Gastroesophageal sphincter (tissue), 4 donors: ENCODE measurements at regions not wholly inside any gene's neighbourhood (a gene's known extent, or its start where the extent isn't known, plus 50 kb on each side); places are given as distances from the start of the nearest gene placed in this dataset.
"Not testable (repeated sequence)": the region's sequence is repeated elsewhere in the genome, so short reads cannot be mapped to it uniquely, and the experiment has no call there.

Experiments used
- ATAC-seq: fragments of 150-250 bp; one replicate; pipeline ENCODE4 v1.9.1; 2016; ENCODE audit warnings: mild to moderate bottlenecking, moderate library complexity
- H3K27ac ChIP-seq, 4 donors: fragments of 200-600 bp; sonication (generic) in 3 of 4; 1 replicate in 3 of 4; 2 replicates in 1 of 4; pipeline ENCODE4 v1.5.1; 2016 to 2019
- H3K27me3 ChIP-seq: fragments of 200-600 bp; sonication (generic); one replicate; pipeline ENCODE4 v1.5.1; 2019
- H3K36me3 ChIP-seq, 2 donors: fragments of 200-600 bp; sonication (generic); one replicate each; pipeline ENCODE4 v1.5.1; 2019; ENCODE audit warnings: control low read depth in 1 of 2
- H3K4me1 ChIP-seq, 3 donors: fragments of 200-600 bp; sonication (generic); 1 replicate in 2 of 3; 2 replicates in 1 of 3; pipeline ENCODE4 v1.5.1; 2016 to 2019; ENCODE audit warnings: control low read depth in 2 of 3
- H3K4me3 ChIP-seq, 2 donors: fragments of 200-600 bp; sonication (generic); one replicate each; pipeline ENCODE4 v1.5.1; 2019; ENCODE audit warnings: mild to moderate bottlenecking in 1 of 2, moderate library complexity in 1 of 2
- H3K9me3 ChIP-seq, 3 donors: fragments of 200-600 bp; sonication (generic); one replicate each; pipeline ENCODE4 v1.5.1; 2017 to 2019; ENCODE audit warnings: control low read depth in 2 of 3
- CTCF ChIP-seq, 4 experiments: fragments of 200-600 bp in 2 of 4; fragments of 450-650 bp in 2 of 4; sonication (generic) in 1 of 4; IDR thresholded peaks; one replicate each; pipeline ENCODE4 v1.5.1; 2017 to 2019; ENCODE audit warnings: antibody characterized with exemption in 4 of 4, mild to moderate bottlenecking in 2 of 4, moderate library complexity in 2 of 4
- EP300 ChIP-seq: sonication (generic); formaldehyde crosslinking; IDR thresholded peaks from one replicate; pipeline ENCODE4 v1.6.1; 2017; ENCODE audit warnings: antibody characterized with exemption, mild to moderate bottlenecking
- POLR2A ChIP-seq, 2 donors: fragments of 450-650 bp; IDR thresholded peaks; one replicate each; pipeline ENCODE4 v1.6.1; 2017; ENCODE audit warnings: antibody characterized with exemption in 2 of 2, mild to moderate bottlenecking in 2 of 2, moderate library complexity in 1 of 2
- POLR2AphosphoS5 ChIP-seq: sonication (generic); formaldehyde crosslinking; IDR thresholded peaks from one replicate; pipeline ENCODE4 v1.6.1; 2017; ENCODE audit warnings: antibody characterized with exemption
- WGBS, 2 donors: methylation state at CpG; one replicate each; pipeline ENCODE4 v1.1.5; 2018; ENCODE audit warnings: low coverage in 1 of 2; 5-methylcytosine and 5-hydroxymethylcytosine counted together

- ATAC-seq: no peak
- Histone ChIP-seq H3K9me3 (no peaks in the 10 kb centered on the region), H3K27me3 (no peaks in the 10 kb centered on the region), H3K27ac (no peak overlapping the region), H3K4me1 (no peaks in the 10 kb centered on the region), H3K36me3 (no peaks in the 10 kb centered on the region), H3K4me3 (no peak overlapping the region)
- TF ChIP-seq CTCF (IDR thresholded peaks at IDR 0.05): no peak
- no peak for TF ChIP-seq POLR2A (IDR thresholded peaks at IDR 0.05)
- no peak for TF ChIP-seq POLR2AphosphoS5
- TF ChIP-seq EP300: no peak
- WGBS, 2 donors: 38 to 76% methylated on average over 1 of the region's 1 CpG
Measured at GRCh38 chr20:12748359-12748994, 260.3 kb upstream of the SPTLC3 start.

DNA sequence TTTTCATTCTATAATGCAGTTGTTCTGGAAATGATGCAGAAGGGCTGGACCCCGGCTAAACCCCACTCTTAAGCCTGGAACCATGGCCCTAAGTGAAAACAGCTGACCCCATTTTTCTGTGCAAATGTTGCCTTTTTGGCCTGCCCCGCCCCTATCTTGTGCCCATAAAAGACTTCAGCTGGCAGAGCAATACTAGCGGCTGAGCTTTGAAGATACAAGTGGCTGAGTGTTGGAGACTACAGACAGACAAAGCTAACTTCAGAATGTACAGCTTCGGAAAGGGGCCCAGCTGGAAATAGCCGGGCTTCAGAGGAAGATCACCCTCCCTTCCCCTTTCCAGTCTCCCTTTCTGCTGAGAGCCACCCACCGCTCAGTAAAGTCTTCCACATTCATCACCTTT lies 258.6 kb upstream of the SPTLC3 start:
- Histone ChIP-seq H3K36me3 (no peaks in the 10 kb centered on the region), H3K27me3 (no peaks in the 10 kb centered on the region), H3K9me3 (no peaks in the 10 kb centered on the region), H3K27ac (no peak overlapping the region), H3K4me1 (no peaks in the 10 kb centered on the region), H3K4me3 (no peak overlapping the region)
- TF ChIP-seq CTCF (IDR thresholded peaks at IDR 0.05): no peak
- no peak for TF ChIP-seq EP300
- TF ChIP-seq POLR2AphosphoS5: no peak
- TF ChIP-seq POLR2A (IDR thresholded peaks at IDR 0.05): no peak
- 82 to 85% methylated on average over 2 to 5 of the region's 6 CpGs for WGBS, 2 donors
- ATAC-seq: no peak

- WGBS, 2 donors: 86 to 89% methylated on average over 8 to 9 of the region's 9 CpGs
- H3K4me3 ChIP-seq, H3K27ac ChIP-seq, ATAC-seq, H3K36me3 ChIP-seq, H3K27me3 ChIP-seq, H3K4me1 ChIP-seq, H3K9me3 ChIP-seq: not testable (repeated sequence)
Measured at GRCh38 chr20:12752900-12753693, 255.7 kb upstream of the SPTLC3 start.

GRCh38 chr20:12753742-12754141 lies 255.0 kb upstream of the SPTLC3 start:
- H3K4me1 ChIP-seq, H3K36me3 ChIP-seq, H3K27me3 ChIP-seq, ATAC-seq, H3K9me3 ChIP-seq, H3K4me3 ChIP-seq, H3K27ac ChIP-seq: not testable (repeated sequence)
- 76 to 93% methylated on average over 2 to 3 of the region's 3 CpGs for WGBS, 2 donors

- not testable (repeated sequence) for ATAC-seq, H3K27ac ChIP-seq, H3K27me3 ChIP-seq, H3K9me3 ChIP-seq, H3K4me3 ChIP-seq, H3K36me3 ChIP-seq, H3K4me1 ChIP-seq
- 56% methylated on average over 1 of the region's 5 CpGs; no CpG with 5 or more reads in 1 of the 2 donors for WGBS, 2 donors
Measured at GRCh38 chr20:12759493-12759892, 249.3 kb upstream of the SPTLC3 start.

DNA sequence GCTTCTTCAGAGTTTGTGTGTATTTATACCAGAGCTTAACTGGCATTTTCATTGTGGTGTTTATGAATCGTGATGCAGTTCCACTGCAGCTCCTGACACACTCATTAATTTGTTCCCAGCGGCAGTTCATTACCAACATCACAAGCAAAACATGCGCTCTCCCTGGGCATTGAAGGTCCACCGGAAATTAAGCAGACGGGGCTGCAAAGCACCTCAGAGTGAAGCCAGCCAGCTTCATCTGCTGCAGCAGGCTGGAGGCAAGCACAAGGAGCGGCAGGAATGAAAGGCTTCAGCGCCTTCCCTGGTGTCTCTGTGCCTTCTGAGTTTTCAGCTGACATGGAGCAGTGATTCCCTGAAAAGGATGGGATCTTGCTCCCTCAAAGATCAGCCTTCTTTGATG lies 246.0 kb upstream of the SPTLC3 start:
- Histone ChIP-seq H3K27ac (no peak overlapping the region), H3K27me3 (no peaks in the 10 kb centered on the region), H3K4me3 (no peak overlapping the region), H3K36me3 (no peaks in the 10 kb centered on the region), H3K4me1 (no peaks in the 10 kb centered on the region), H3K9me3 (no peaks in the 10 kb centered on the region)
- 26 to 32% methylated on average over 4 to 6 of the region's 7 CpGs for WGBS, 2 donors
- ATAC-seq: no peak
- TF ChIP-seq EP300: no peak
- no peak for TF ChIP-seq CTCF (IDR thresholded peaks at IDR 0.05)
- no peak for TF ChIP-seq POLR2AphosphoS5
- TF ChIP-seq POLR2A (IDR thresholded peaks at IDR 0.05): no peak
